ENCODE measurements at regions not wholly inside any gene's neighbourhood (a gene's known extent, or its start where the extent isn't known, plus 50 kb on each side); places are given as distances from the start of the nearest gene placed in this dataset.
"Not testable (repeated sequence)": the region's sequence is repeated elsewhere in the genome, so short reads cannot be mapped to it uniquely, and the experiment has no call there.

- no peak for TF ChIP-seq EZH2phosphoT487 (IDR thresholded peaks at IDR 0.05; ENCODE audit: borderline replicate concordance, low read length)
- no peak for TF ChIP-seq CTCF (IDR thresholded peaks at IDR 0.05; ENCODE audit: low read depth, low read length, poor library complexity, severe bottlenecking)
- H4K20me1 ChIP-seq (ENCODE audit: control insufficient read depth, insufficient read depth, low read depth, low read length): no peaks in the 10 kb centered on the region
- H3K79me2 ChIP-seq (ENCODE audit: control insufficient read depth, low read length): no peaks in the 10 kb centered on the region
- H3K4me1 ChIP-seq (ENCODE audit: control insufficient read depth, low read length): no peaks in the 10 kb centered on the region
- no peaks in the 10 kb centered on the region for H3K27me3 ChIP-seq (ENCODE audit: control insufficient read depth, low read length)
- no peak overlapping the region for H3K27ac ChIP-seq (ENCODE audit: low read depth, low read length)
- H3K36me3 ChIP-seq (ENCODE audit: control insufficient read depth, low read length): no peaks in the 10 kb centered on the region
- H3F3A ChIP-seq (ENCODE audit: control insufficient read depth, insufficient read depth): no peaks in the 10 kb centered on the region
- H3K9me2 ChIP-seq (replicated peaks; ENCODE audit: control insufficient read depth, low read length): no peaks in the 10 kb centered on the region
- H3K4me2 ChIP-seq (ENCODE audit: low read length): no peak overlapping the region
- no peak overlapping the region for H3K4me3 ChIP-seq (ENCODE audit: low read length)
- no peaks in the 10 kb centered on the region for H3K9me3 ChIP-seq (ENCODE audit: control insufficient read depth, insufficient read depth, low read length)
Measured at GRCh38 chr9:73951147-73951546, 546.0 kb upstream of the RORB start.

- Histone ChIP-seq H3K9me3 (ENCODE audit: control insufficient read depth, insufficient read depth, low read length) (no peaks in the 10 kb centered on the region), H3K27me3 (ENCODE audit: control insufficient read depth, low read length) (no peaks in the 10 kb centered on the region), H4K20me1 (ENCODE audit: control insufficient read depth, insufficient read depth, low read depth, low read length) (no peaks in the 10 kb centered on the region), H3K79me2 (ENCODE audit: control insufficient read depth, low read length) (no peaks in the 10 kb centered on the region), H3K4me2 (ENCODE audit: low read length) (no peak overlapping the region), H3K36me3 (ENCODE audit: control insufficient read depth, low read length) (no peaks in the 10 kb centered on the region), H3F3A (ENCODE audit: control insufficient read depth, insufficient read depth) (no peaks in the 10 kb centered on the region), H3K4me3 (ENCODE audit: low read length) (no peak overlapping the region), H3K27ac (ENCODE audit: low read depth, low read length) (no peak overlapping the region), H3K4me1 (ENCODE audit: control insufficient read depth, low read length) (no peaks in the 10 kb centered on the region), H3K9me2 (replicated peaks; ENCODE audit: control insufficient read depth, low read length) (no peaks in the 10 kb centered on the region)
- no peak for TF ChIP-seq EZH2phosphoT487 (IDR thresholded peaks at IDR 0.05; ENCODE audit: borderline replicate concordance, low read length)
- no peak for TF ChIP-seq CTCF (IDR thresholded peaks at IDR 0.05; ENCODE audit: low read depth, low read length, poor library complexity, severe bottlenecking)
Measured at GRCh38 chr9:73962792-73963191, 534.3 kb upstream of the RORB start.

GRCh38 chr9:73969936-73970335, 527.2 kb upstream of the RORB start:
- H3K27ac ChIP-seq (ENCODE audit: low read depth, low read length): no peak overlapping the region
- no peaks in the 10 kb centered on the region for H3K9me2 ChIP-seq (replicated peaks; ENCODE audit: control insufficient read depth, low read length)
- no peaks in the 10 kb centered on the region for H3K36me3 ChIP-seq (ENCODE audit: control insufficient read depth, low read length)
- no peak overlapping the region for H3K4me2 ChIP-seq (ENCODE audit: low read length)
- no peak overlapping the region for H3K4me3 ChIP-seq (ENCODE audit: low read length)
- no peak for TF ChIP-seq EZH2phosphoT487 (IDR thresholded peaks at IDR 0.05; ENCODE audit: borderline replicate concordance, low read length)
- TF ChIP-seq CTCF (IDR thresholded peaks at IDR 0.05; ENCODE audit: low read depth, low read length, poor library complexity, severe bottlenecking): no peak
- no peaks in the 10 kb centered on the region for H3K79me2 ChIP-seq (ENCODE audit: control insufficient read depth, low read length)
- no peaks in the 10 kb centered on the region for H3F3A ChIP-seq (ENCODE audit: control insufficient read depth, insufficient read depth)
- no peaks in the 10 kb centered on the region for H3K4me1 ChIP-seq (ENCODE audit: control insufficient read depth, low read length)
- no peaks in the 10 kb centered on the region for H4K20me1 ChIP-seq (ENCODE audit: control insufficient read depth, insufficient read depth, low read depth, low read length)
- H3K27me3 ChIP-seq (ENCODE audit: control insufficient read depth, low read length): no peaks in the 10 kb centered on the region
- peaks cover 9% of the 10 kb centered on the region; the same call in 1 of the 2 replicates for H3K9me3 ChIP-seq (ENCODE audit: control insufficient read depth, insufficient read depth, low read length)

- not testable (repeated sequence) for H3K36me3 ChIP-seq (ENCODE audit: control insufficient read depth, low read length); H3K4me1 ChIP-seq (ENCODE audit: control insufficient read depth, low read length); H3K27ac ChIP-seq (ENCODE audit: low read depth, low read length); H3K27me3 ChIP-seq (ENCODE audit: control insufficient read depth, low read length); H3K4me2 ChIP-seq (ENCODE audit: low read length); H4K20me1 ChIP-seq (ENCODE audit: control insufficient read depth, insufficient read depth, low read depth, low read length); H3K9me2 ChIP-seq (replicated peaks; ENCODE audit: control insufficient read depth, low read length); H3K9me3 ChIP-seq (ENCODE audit: control insufficient read depth, insufficient read depth, low read length); H3F3A ChIP-seq (ENCODE audit: control insufficient read depth, insufficient read depth); H3K79me2 ChIP-seq (ENCODE audit: control insufficient read depth, low read length); H3K4me3 ChIP-seq (ENCODE audit: low read length)
Measured at GRCh38 chr9:73976424-73976823, 520.7 kb upstream of the RORB start.

Measured in DOHH2 (cell line).